EL (cell line): ENCODE measurements at regions not wholly inside any gene's neighbourhood (a gene's known extent, or its start where the extent isn't known, plus 50 kb on each side); places are given as distances from the start of the nearest gene placed in this dataset.
"Not testable (repeated sequence)": the region's sequence is repeated elsewhere in the genome, so short reads cannot be mapped to it uniquely, and the experiment has no call there.

ENCODE experiments used
- DNase-seq: peaks from one replicate; pipeline ENCODE4 v3.0.0-alpha.2; 2016

DNA sequence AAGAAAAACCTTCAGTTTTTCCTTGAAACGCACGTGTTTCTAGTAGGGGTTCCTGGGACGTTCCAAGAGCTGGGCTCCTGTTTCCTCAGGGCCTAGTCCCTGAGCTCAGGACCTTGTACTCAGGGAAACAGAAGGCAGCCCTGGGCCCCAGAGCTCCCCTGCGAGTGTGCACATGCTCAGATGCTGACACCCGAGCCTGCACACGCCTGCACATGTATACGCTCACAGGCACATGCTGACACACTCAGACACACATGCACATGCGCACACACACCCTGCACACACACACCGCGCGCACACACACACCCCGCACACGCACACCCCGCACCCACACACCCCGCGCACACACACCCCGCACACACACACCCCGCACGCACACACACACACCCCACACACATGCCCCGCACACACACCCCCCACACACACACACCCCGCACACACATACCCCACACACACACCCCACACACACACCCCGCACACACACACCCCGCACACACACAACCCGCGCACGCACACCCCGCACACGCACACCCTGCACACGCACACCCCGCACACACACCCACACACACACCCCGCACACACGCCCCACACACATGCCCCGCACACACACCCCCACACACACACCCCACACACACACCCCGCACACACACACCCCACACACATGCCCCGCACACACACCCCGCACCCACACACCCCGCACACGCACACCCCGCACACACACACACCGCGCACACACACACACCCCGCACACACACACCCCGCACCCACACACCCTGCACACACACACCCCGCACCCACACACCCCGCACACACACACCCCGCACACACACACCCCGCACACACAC is 52.2 kb downstream of the CALML3 start:
- DNase-seq, result no peak

DNA sequence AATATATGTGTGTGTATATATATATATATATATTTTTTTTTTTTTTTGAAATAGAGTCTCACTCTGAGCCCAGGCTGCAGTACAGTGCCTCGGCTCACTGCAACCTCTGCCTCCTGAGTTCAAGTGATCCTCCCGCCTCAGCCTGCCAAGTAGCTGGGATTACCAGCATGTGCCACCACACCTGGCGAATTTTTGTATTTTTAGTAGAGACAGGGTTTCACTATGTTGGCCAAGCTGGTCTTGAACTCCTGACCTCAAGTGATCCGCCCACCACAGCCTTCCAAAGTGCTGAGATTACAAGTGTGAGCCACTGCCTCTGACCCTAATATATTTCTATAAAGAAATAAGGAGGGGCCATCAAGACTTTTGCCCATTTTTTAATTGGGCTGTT is 55.3 kb downstream of the CALML3 start:
- not testable (repeated sequence) for DNase-seq

GRCh38 chr10:5581670-5582566 is 57.2 kb downstream of the CALML3 start:
- no peak for DNase-seq

DNA sequence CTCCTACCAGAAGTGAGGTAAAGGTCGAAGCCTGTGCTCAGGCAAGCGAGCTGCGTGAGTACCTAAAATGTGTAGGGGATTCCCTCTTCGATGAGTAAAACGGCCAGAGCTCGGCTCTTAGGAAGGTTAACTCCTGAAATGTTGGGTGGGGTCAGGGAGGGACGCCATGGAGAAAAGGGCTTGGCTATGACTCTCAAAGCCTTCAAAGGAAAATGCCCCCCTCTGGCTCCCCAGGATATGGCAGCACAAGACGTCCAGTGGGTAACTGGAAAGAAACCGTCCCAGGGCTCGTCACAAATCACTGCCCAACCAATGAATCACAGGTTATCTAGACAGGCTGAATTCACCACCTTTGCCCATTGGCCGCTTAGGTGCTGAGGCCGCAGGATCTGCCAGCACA is 58.0 kb downstream of the CALML3 start:
- DNase-seq, result no peak

DNA sequence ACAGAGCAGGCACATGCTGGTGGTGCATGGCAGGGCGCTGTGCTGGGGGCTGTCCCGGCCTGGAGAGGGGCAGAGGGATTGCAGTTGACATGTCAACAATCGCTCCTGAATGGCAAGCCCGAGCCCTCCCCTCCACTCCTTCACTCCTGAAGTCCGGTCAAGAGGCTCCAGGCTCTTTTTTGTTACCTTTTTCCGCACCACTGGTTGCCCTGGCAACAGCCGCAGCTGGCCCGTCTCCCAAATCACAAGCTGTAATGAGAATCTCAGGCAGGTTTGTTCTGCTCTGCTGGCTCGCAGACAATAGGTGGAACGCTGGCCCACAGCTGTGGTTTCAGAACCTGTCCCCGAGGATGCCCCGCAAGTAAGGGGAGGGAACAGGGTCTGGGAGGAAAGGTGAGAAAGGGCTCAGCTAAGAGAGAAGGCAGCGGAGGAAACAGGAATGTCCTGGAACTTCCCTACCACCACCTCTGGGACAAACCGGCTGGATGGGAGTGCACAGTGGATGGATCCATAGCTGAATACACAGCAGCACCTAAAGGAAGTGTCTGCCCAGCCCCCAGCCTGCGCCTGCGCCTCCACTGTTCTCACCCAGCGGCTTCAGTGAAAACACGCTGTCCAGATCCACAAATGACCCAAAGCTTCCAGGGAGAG is 58.9 kb downstream of the CALML3 start:
- no peak for DNase-seq

GRCh38 chr10:5584895-5585516 is 60.2 kb downstream of the CALML3 start:
- DNase-seq, result peak; percentile 99

DNA sequence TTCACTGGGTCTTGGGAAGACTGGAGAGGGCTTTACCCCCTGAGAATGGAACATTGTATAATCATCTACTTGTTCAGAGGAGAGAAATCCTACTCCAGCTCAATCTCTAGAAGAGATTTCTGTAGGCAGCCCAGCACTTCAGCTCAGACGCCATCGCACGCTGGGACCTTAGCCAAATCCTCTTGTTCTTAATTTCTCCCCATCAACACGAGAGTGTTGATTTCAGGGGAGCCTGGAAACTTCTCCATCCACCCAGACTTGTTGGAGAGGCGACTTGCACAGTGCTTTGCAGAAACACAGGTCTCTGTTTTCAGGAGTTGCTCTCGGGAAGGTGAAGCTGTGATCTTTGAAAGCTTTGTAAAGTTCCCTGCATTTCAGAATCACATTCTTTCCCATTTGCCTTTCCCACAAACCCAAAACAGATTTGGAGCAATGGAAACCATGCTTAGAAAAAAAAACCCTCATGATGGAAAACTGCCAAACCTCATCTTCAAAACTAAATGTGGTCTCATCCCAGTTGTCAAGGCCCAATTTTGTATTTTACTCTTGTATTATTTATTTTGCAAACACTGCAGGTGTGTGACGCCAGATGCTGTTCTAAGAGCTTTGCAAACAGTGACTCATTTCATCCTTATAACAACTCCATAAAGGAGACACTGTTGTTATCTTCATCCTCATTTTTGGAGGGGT is 60.9 kb downstream of the CALML3 start:
- no peak for DNase-seq

- DNase-seq, result no peak
These were observed 62.7 kb downstream of the CALML3 start for GRCh38 chr10:5587151-5588079.

GRCh38 chr10:5588080-5588453 is 63.3 kb downstream of the CALML3 start:
- DNase-seq, result no peak

GRCh38 chr10:5588603-5589002 is 63.8 kb downstream of the CALML3 start:
- no peak for DNase-seq
